ENCODE measurements at regions not wholly inside any gene's neighbourhood (a gene's known extent, or its start where the extent isn't known, plus 50 kb on each side); places are given as distances from the start of the nearest gene placed in this dataset.

DNA sequence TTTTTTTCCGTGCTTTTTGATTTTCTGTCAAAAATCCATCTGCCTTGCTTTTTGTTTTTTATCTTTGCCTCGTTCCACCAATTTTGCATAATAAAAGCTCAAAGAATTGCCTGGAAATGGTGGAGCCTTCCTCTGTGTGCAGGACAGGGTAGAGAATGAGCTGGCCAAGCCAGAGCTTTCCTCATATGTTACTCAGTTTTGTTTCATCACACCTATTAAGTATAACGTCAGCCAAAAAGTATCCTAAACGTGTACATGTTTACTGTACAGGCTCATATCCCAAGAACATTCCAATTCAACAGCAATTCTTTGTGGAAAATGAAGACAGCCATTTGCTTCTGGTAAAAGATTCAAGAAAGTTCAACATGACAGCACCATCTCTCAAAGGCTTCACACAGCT lies 191.2 kb upstream of the LMNTD1 start:
- intact Hi-C loops (cut with DNase I) = no loop called here
- H3K36me3 ChIP-seq (replicated peaks in 1 of 2) = no peaks in the 10 kb centered on the region
- WGBS, 4 donors = 78 to 92% (median 88%) methylated on average over 4 of the region's 4 CpGs

DNA sequence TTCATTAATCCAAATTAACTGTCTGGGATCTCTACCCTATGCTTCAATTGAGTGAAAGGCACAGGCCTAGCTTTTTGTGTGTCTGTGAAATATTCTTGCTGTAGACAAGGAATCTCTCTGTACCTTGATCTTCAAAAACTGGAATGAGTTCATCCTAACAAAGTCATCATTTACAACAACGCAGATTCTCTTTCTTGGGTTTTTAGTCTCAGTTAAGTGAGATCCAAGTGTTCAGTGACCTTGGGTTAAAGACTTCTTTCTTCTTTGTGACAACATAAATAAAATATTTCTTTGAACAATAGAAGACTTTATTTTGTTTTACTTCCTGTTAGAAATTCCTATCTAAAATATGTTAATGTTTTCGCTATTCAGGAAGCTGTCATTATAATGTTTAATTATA lies 192.2 kb upstream of the LMNTD1 start:
- DNase-seq = no peak
- no peak overlapping the region for H3K4me3 ChIP-seq
- H3K27me3 ChIP-seq = no peaks in the 10 kb centered on the region
- WGBS, 4 donors = 61 to 63% (median 63%) methylated on average over 2 of the region's 2 CpGs
- no peaks in the 10 kb centered on the region for H3K36me3 ChIP-seq (replicated peaks in 1 of 2)
- no peaks in the 10 kb centered on the region for H3K9me3 ChIP-seq (replicated peaks in 1 of 3)
- intact Hi-C loops (cut with DNase I) = no loop called here
- no peak overlapping the region for H3K27ac ChIP-seq
- no peak for TF ChIP-seq POLR2A (IDR thresholded peaks at IDR 0.05)
- TF ChIP-seq, protein P1, sequence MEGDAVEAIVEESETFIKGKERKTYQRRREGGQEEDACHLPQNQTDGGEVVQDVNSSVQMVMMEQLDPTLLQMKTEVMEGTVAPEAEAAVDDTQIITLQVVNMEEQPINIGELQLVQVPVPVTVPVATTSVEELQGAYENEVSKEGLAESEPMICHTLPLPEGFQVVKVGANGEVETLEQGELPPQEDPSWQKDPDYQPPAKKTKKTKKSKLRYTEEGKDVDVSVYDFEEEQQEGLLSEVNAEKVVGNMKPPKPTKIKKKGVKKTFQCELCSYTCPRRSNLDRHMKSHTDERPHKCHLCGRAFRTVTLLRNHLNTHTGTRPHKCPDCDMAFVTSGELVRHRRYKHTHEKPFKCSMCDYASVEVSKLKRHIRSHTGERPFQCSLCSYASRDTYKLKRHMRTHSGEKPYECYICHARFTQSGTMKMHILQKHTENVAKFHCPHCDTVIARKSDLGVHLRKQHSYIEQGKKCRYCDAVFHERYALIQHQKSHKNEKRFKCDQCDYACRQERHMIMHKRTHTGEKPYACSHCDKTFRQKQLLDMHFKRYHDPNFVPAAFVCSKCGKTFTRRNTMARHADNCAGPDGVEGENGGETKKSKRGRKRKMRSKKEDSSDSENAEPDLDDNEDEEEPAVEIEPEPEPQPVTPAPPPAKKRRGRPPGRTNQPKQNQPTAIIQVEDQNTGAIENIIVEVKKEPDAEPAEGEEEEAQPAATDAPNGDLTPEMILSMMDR (IDR thresholded peaks at IDR 0.05) = no peak
- H3K4me1 ChIP-seq (replicated peaks in 1 of 2) = no peaks in the 10 kb centered on the region

More for the DNA sequence above, 191.2 kb upstream of the LMNTD1 start:
- Histone ChIP-seq H3K27ac (no peak overlapping the region), H3K4me3 (no peak overlapping the region), H3K4me1 (replicated peaks in 1 of 2) (no peaks in the 10 kb centered on the region), H3K9me3 (replicated peaks in 1 of 3) (no peaks in the 10 kb centered on the region), H3K27me3 (no peaks in the 10 kb centered on the region)
- no peak for DNase-seq
- TF ChIP-seq POLR2A (IDR thresholded peaks at IDR 0.05) = no peak
- TF ChIP-seq, protein P1 (IDR thresholded peaks at IDR 0.05) = no peak

DNA sequence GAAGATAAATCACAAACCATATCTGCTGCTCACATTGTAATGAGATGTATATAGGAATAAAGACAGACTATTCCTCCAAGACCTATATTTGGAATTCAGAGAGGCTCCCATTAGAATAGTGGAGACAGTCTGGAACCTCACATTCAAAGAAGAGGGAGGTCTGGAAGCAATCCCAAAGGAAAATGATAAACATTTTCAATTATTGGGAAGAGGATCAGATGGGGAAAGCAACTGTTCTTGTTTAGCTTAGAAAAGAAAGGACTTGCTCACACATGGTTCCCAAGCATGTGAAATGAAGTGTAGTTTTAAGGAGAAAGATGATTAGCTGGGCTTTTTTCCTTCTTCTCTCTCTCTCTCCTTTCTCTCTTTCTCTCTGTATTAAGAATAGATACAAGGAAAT lies 193.0 kb upstream of the LMNTD1 start:
- intact Hi-C loops (cut with DNase I) = no loop called here
- Histone ChIP-seq H3K9me3 (replicated peaks in 1 of 3) (no peaks in the 10 kb centered on the region), H3K4me1 (replicated peaks in 1 of 2) (no peaks in the 10 kb centered on the region), H3K4me3 (no peak overlapping the region), H3K27me3 (no peaks in the 10 kb centered on the region), H3K27ac (no peak overlapping the region), H3K36me3 (replicated peaks in 1 of 2) (no peaks in the 10 kb centered on the region)
- no peak for DNase-seq
- no peak for TF ChIP-seq POLR2A (IDR thresholded peaks at IDR 0.05)
- TF ChIP-seq, protein P1 (IDR thresholded peaks at IDR 0.05) = no peak

DNA sequence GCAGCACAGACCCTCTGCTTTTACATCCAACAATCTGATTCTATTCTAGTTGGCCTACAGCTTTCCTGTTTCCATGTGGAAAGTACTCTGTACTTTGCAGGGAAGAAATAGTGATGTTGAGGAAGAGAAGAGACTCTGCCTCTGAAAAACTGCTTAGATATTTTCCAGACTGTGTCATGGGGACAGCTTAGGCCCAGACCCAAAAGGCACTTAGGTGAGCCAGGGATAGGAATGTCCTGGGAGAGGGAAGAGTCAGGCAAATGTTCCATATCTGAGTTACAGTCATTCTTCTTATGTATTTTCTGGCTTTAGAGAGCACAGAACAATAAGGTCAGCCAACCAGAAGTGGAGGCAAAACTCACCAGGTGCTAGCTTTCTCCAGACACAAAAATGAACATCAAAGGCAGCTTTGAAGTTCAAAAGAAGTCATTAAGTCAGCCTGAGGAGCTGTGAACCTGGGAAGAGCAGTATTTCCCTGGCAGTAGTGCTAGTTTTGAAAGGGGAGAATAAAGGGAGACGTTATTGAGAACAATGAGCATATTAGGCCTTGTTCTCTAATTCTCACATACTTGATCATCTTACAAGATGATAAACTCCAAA lies 199.7 kb upstream of the LMNTD1 start:
- DNase-seq = no peak
- TF ChIP-seq, protein P1 (IDR thresholded peaks at IDR 0.05) = no peak
- TF ChIP-seq POLR2A (IDR thresholded peaks at IDR 0.05) = no peak
- Histone ChIP-seq H3K27me3 (no peaks in the 10 kb centered on the region), H3K36me3 (replicated peaks in 1 of 2) (no peaks in the 10 kb centered on the region), H3K4me3 (no peak overlapping the region), H3K27ac (no peak overlapping the region), H3K9me3 (replicated peaks in 1 of 3) (no peaks in the 10 kb centered on the region), H3K4me1 (replicated peaks in 1 of 2) (no peaks in the 10 kb centered on the region)
- intact Hi-C loops (cut with DNase I) = no loop called here
- 69 to 84% (median 80%) methylated on average over 1 of the region's 1 CpG for WGBS, 4 donors

Data from adrenal gland (tissue), 9 donors.